GM12878 (cell line): ENCODE measurements at regions not wholly inside any gene's neighbourhood (a gene's known extent, or its start where the extent isn't known, plus 50 kb on each side); places are given as distances from the start of the nearest gene placed in this dataset.

ENCODE experiments used
- ATAC-seq: fragments of 200-7000 bp; cut with Tn5 transposase; 3 replicates; pipeline ENCODE4 v1.9.1; 2020; ENCODE audit warnings: mild to moderate bottlenecking, moderate library complexity
- BruUV-seq: library from RNA; stranded (reverse); fragments of 400-500 nt; replicated peaks from 2 replicates; lab custom pipeline; 2021; lab: Mats Ljungman, UMichigan
- CTCF ChIA-PET: fragments of 300-600 bp; sonication (Branson Sonifier 250); formaldehyde crosslinking; extraction: SDS; loops from one replicate; lab custom pipeline; 2021; ENCODE audit warnings: inconsistent platforms; lab: Yijun Ruan, JAX
- POLR2A ChIA-PET: fragments of 350-600 bp; formaldehyde crosslinking; extraction: SDS; loops from one replicate; lab custom pipeline; 2021; ENCODE audit warnings: inconsistent platforms; lab: Charles Lee
- RAD21 ChIA-PET: fragments of 300-600 bp; sonication (Branson Sonifier 250); formaldehyde crosslinking; loops from one replicate; lab custom pipeline; 2023; ENCODE audit warnings: antibody characterized with exemption; ENCODE audit not compliant: unreplicated experiment; lab: Charles Lee
- SMC1A ChIA-PET: fragments of 300-600 bp; sonication (Branson Sonifier 250); formaldehyde crosslinking; loops from one replicate; lab custom pipeline; 2023; ENCODE audit not compliant: unreplicated experiment, uncharacterized antibody; lab: Charles Lee
- DNase-seq: peaks from one replicate; pipeline ENCODE4 v3.0.0-alpha.2; 2011; ENCODE audit warnings: low read depth, low spot score
- FAIRE-seq: peaks from 3 replicates; lab custom pipeline; 2011; peaks lifted over from hg19 to GRCh38; lab: Jason Lieb, UNC
- H2AFZ ChIP-seq: 2 replicates; pipeline ENCODE4 v1.6.0; 2011; ENCODE audit warnings: low read depth, low read length, control low read depth; ENCODE audit not compliant: control insufficient read depth
- H3K27ac ChIP-seq: 2 replicates; pipeline ENCODE4 v1.5.1; 2011; ENCODE audit warnings: control low read depth; ENCODE audit not compliant: control insufficient read depth, insufficient read depth
- H3K27me3 ChIP-seq, 2 experiments: replicated peaks in 1 of 2; 2 replicates each; pipeline versions ENCODE4 v1.6.0 to v1.6.1; 2011; ENCODE audit warnings: low read length in 1 of 2; ENCODE audit not compliant: control insufficient read depth in 2 of 2, insufficient read depth in 2 of 2
- H3K36me3 ChIP-seq, 2 experiments: 2 replicates each; pipeline ENCODE4 v1.5.1; 2011; ENCODE audit warnings: low read length in 1 of 2; ENCODE audit not compliant: control insufficient read depth in 2 of 2, insufficient read depth in 2 of 2
- H3K4me1 ChIP-seq: 2 replicates; pipeline ENCODE4 v1.6.1; 2011; ENCODE audit warnings: mild to moderate bottlenecking, low read length, moderate library complexity, mixed read lengths; ENCODE audit not compliant: control insufficient read depth, insufficient read depth
- H3K4me2 ChIP-seq: 2 replicates; pipeline ENCODE4 v1.6.0; 2011; ENCODE audit warnings: control low read depth; ENCODE audit not compliant: control insufficient read depth, insufficient read depth
- H3K4me3 ChIP-seq: fragments of 200-600 bp; sonication (generic); 2 replicates; pipeline ENCODE4 v1.5.1; 2016
- H3K79me2 ChIP-seq: 2 replicates; pipeline ENCODE4 v1.6.0; 2011; ENCODE audit warnings: low read length; ENCODE audit not compliant: control insufficient read depth, insufficient read depth
- H3K9ac ChIP-seq: 2 replicates; pipeline ENCODE4 v1.8.0; 2011; ENCODE audit warnings: low read length, control low read depth, mixed read lengths; ENCODE audit not compliant: control insufficient read depth, insufficient read depth
- H3K9me3 ChIP-seq: replicated peaks from 3 replicates; pipeline ENCODE4 v1.5.1; 2011; ENCODE audit warnings: mild to moderate bottlenecking, low read length; ENCODE audit not compliant: control insufficient read depth, insufficient read depth
- H4K20me1 ChIP-seq: 2 replicates; pipeline ENCODE4 v1.6.0; 2011; ENCODE audit not compliant: control insufficient read depth, insufficient read depth
- ATF2 ChIP-seq: IDR thresholded peaks from 2 replicates; pipeline ENCODE4 v1.6.1; 2012; ENCODE audit warnings: low read length, inconsistent platforms
- CHD1 ChIP-seq: IDR thresholded peaks from 2 replicates; pipeline ENCODE4 v1.6.1; 2012; ENCODE audit warnings: low read depth, low read length, improper control_type of control experiment
- CREB1 ChIP-seq: IDR thresholded peaks from 2 replicates; pipeline ENCODE4 v1.6.1; 2012; ENCODE audit warnings: low read depth, mild to moderate bottlenecking, inconsistent platforms
- CREM ChIP-seq: IDR thresholded peaks from 2 replicates; pipeline ENCODE4 v1.6.1; 2014; ENCODE audit warnings: antibody characterized with exemption, low read depth
- EP300 ChIP-seq, 2 experiments: fragments of 150-350 bp in 1 of 2; IDR thresholded peaks; 2 replicates each; pipeline ENCODE4 v1.6.1; 2011 to 2012; ENCODE audit warnings: low read depth in 2 of 2, low read length in 2 of 2, borderline replicate concordance in 1 of 2, improper control_type of control experiment in 1 of 2, inconsistent platforms in 1 of 2; ENCODE audit not compliant: control insufficient read depth in 1 of 2
- ETV6 ChIP-seq, 2 experiments: fragments of 450-650 bp in 1 of 2; IDR thresholded peaks in 1 of 2; conservative IDR thresholded peaks in 1 of 2; 2 replicates each; pipeline ENCODE4 v1.6.1; 2014; ENCODE audit warnings: antibody characterized with exemption in 1 of 2, borderline replicate concordance in 1 of 2, low read depth in 1 of 2, mild to moderate bottlenecking in 1 of 2, moderate library complexity in 1 of 2
- GATAD2B ChIP-seq: fragments of 450-650 bp; conservative IDR thresholded peaks from 2 replicates; pipeline ENCODE4 v1.6.1; 2017; ENCODE audit warnings: low read depth, mild to moderate bottlenecking, moderate library complexity
- KDM1A ChIP-seq: fragments of 200-600 bp; sonication (generic); IDR thresholded peaks from 2 replicates; pipeline ENCODE4 v1.6.1; 2016; ENCODE audit warnings: borderline replicate concordance
- MYB ChIP-seq: fragments of 150-350 bp; IDR thresholded peaks from 2 replicates; pipeline ENCODE4 v1.6.1; 2014; ENCODE audit warnings: mild to moderate bottlenecking, low read depth, low read length, borderline replicate concordance
- MYC ChIP-seq: IDR thresholded peaks from 2 replicates; pipeline ENCODE4 v1.6.1; 2011; ENCODE audit warnings: mild to moderate bottlenecking, low read length, moderate library complexity, inconsistent platforms; ENCODE audit not compliant: insufficient read depth, insufficient replicate concordance, insufficient read length, severe bottlenecking
- RAD51 ChIP-seq: fragments of 450-650 bp; IDR thresholded peaks from 2 replicates; pipeline ENCODE4 v1.6.1; 2016; ENCODE audit warnings: moderate library complexity, mild to moderate bottlenecking, inconsistent platforms
- SIN3A ChIP-seq: IDR thresholded peaks from 2 replicates; pipeline ENCODE4 v1.6.1; 2012; ENCODE audit warnings: low read depth, low read length, improper control_type of control experiment
- SMAD1 ChIP-seq: fragments of 450-650 bp; IDR thresholded peaks from 2 replicates; pipeline ENCODE4 v1.6.1; 2018; ENCODE audit warnings: mild to moderate bottlenecking, low read depth; ENCODE audit not compliant: partially characterized antibody
- SPI1 ChIP-seq: IDR thresholded peaks from 2 replicates; pipeline ENCODE4 v1.6.1; 2011; ENCODE audit warnings: low read depth, mild to moderate bottlenecking, low read length, moderate library complexity, borderline replicate concordance; ENCODE audit not compliant: insufficient read depth
- ZNF217 ChIP-seq: fragments of 450-650 bp; IDR thresholded peaks from 2 replicates; pipeline ENCODE4 v1.6.1; 2017; ENCODE audit warnings: antibody characterized with exemption, mild to moderate bottlenecking
- ZNF274 ChIP-seq: IDR thresholded peaks from one replicate; pipeline ENCODE4 v1.8.0; 2011; ENCODE audit not compliant: insufficient read length, insufficient read depth
- ZNF592 ChIP-seq: fragments of 450-650 bp; IDR thresholded peaks from 2 replicates; pipeline ENCODE4 v1.6.1; 2017; ENCODE audit warnings: mild to moderate bottlenecking, moderate library complexity
- ZZZ3 ChIP-seq: IDR thresholded peaks from 2 replicates; pipeline ENCODE4 v1.6.1; 2011; ENCODE audit warnings: low read depth; ENCODE audit not compliant: control insufficient read depth, insufficient read length
- WGBS: methylation state at CpG from one replicate; pipeline ENCODE4 v1.1.6; 2016; ENCODE audit warnings: low lambda C conversion rate; ENCODE audit not compliant: insufficient replicate concordance, insufficient coverage; ENCODE audit errors: missing lambda C conversion rate; 5-methylcytosine and 5-hydroxymethylcytosine counted together
- in situ Hi-C: fragments of 300-500 bp; cut with MboI; formaldehyde crosslinking; loops from 9 replicates; pipeline ENCODE4 v1.14.3; 2018; ENCODE audit warnings: mixed read lengths
- intact Hi-C: fragments of 100-400 bp; cut with micrococcal nuclease; formaldehyde crosslinking; loops from one replicate; pipeline ENCODE4 v1.14.2; 2022; ENCODE audit not compliant: unreplicated experiment

DNA sequence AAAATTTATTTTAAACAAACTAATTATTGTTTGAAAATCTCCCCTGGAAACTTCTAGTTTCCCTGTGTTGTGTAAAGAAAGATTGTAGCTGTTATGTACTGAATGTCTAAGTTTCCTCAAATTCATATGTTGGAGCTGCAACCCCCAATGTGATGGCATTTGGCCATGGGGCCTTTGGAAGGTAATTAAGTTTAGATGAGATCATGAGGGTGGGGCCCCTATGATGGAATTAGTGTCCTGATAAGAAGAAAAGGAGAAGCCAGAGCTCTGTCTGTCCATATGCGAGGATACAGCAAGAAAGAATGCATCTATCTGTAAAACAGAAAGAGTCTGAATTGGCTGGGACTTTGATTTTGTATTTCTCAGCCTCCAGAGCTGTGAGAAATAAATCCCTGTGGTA is 179.5 kb downstream of the STK31 start:
- in situ Hi-C loops (no loop called here), intact Hi-C loops (no loop called here)
- CTCF ChIA-PET = no interaction called here

More for the DNA sequence above, 179.5 kb downstream of the STK31 start:
- H3K27me3 ChIP-seq = no peaks in the 10 kb centered on the region; a peak in 2 of 4 replicates
- no peak overlapping the region for H3K4me3 ChIP-seq
- H3K9me3 ChIP-seq = no peaks in the 10 kb centered on the region
- POLR2A ChIA-PET = no interaction called here
- H3K9ac ChIP-seq = no peak overlapping the region
- H4K20me1 ChIP-seq = no peaks in the 10 kb centered on the region
- ATAC-seq (no peak), DNase-seq (no peak), FAIRE-seq (no peak)
- no peak overlapping the region for H2AFZ ChIP-seq
- TF ChIP-seq SMAD1 (no peak), CREB1 (no peak), ATF2 (no peak), EP300 (IDR thresholded peaks at IDR 0.05; ENCODE audit: borderline replicate concordance in 1 of 2, control insufficient read depth in 1 of 2, low read depth in 2 of 2, low read length in 2 of 2) (no peak), SIN3A (no peak), RAD51 (no peak), ZNF592 (no peak), MYB (no peak), ZNF274 (no peak), CREM (no peak), GATAD2B (no peak), ZNF217 (no peak), SPI1 (no peak), MYC (no peak), ZZZ3 (no peak), CHD1 (no peak), ETV6 (conservative IDR thresholded peaks at IDR 0.05 in 1 of 2, IDR thresholded peaks at IDR 0.05 in 1 of 2; ENCODE audit: borderline replicate concordance in 1 of 2, low read depth in 1 of 2) (no peak), KDM1A (no peak)
- WGBS = 33% methylated on average over 1 of the region's 1 CpG
- H3K36me3 ChIP-seq = no peaks in the 10 kb centered on the region
- H3K79me2 ChIP-seq = no peaks in the 10 kb centered on the region
- SMC1A ChIA-PET = interaction anchor here (1.2 kb wide), 1 partner anchor 10 kb away, joined by 3 read pairs; no protein-coding TSS in a partner anchor
- RAD21 ChIA-PET = no interaction called here
- H3K4me1 ChIP-seq = no peaks in the 10 kb centered on the region
- BruUV-seq = no TSS peak
- H3K4me2 ChIP-seq = no peak overlapping the region
- H3K27ac ChIP-seq = no peak overlapping the region
